OCI-LY3 (cell line): ENCODE measurements at regions not wholly inside any gene's neighbourhood (a gene's known extent, or its start where the extent isn't known, plus 50 kb on each side); places are given as distances from the start of the nearest gene placed in this dataset.

Experiments
- H2AFZ ChIP-seq: fragments of 200-600, 300-600 bp; shearing (Covaris generic); 2 replicates; pipeline ENCODE4 v1.6.0; 2014; ENCODE audit warnings: antibody characterized with exemption, low read depth, low read length
- H3K27ac ChIP-seq: fragments of 200-600, 300-600 bp; sonication (generic); 2 replicates; pipeline ENCODE4 v1.5.1; 2014; ENCODE audit warnings: mild to moderate bottlenecking, low read length, moderate library complexity, mixed read lengths
- H3K27me3 ChIP-seq: fragments of 200-600, 300-600 bp; sonication (generic); 2 replicates; pipeline ENCODE4 v1.6.1; 2014; ENCODE audit warnings: low read depth, low read length, mixed read lengths
- H3K36me3 ChIP-seq: fragments of 200-600, 300-600 bp; sonication (generic); replicated peaks from 2 replicates; pipeline ENCODE3; 2014; ENCODE audit warnings: low read depth, low read length, mixed read lengths
- H3K4me1 ChIP-seq: fragments of 300-600, 200-600 bp; sonication (generic); 2 replicates; pipeline ENCODE4 v1.6.1; 2014; ENCODE audit warnings: low read length, mixed read lengths
- H3K4me2 ChIP-seq: fragments of 200-600, 300-600 bp; sonication (generic); 2 replicates; pipeline ENCODE4 v1.6.1; 2014; ENCODE audit warnings: low read length, mixed read lengths
- H3K4me3 ChIP-seq: fragments of 300-600, 200-600 bp; sonication (generic); 2 replicates; pipeline ENCODE4 v1.5.1; 2014; ENCODE audit warnings: antibody characterized with exemption, mild to moderate bottlenecking, low read length, moderate library complexity
- H3K79me2 ChIP-seq: fragments of 300-600, 200-600 bp; shearing (Covaris generic); 2 replicates; pipeline ENCODE4 v1.6.1; 2014; ENCODE audit warnings: mild to moderate bottlenecking, low read length, mixed read lengths
- H3K9ac ChIP-seq: fragments of 300-600, 200-600 bp; shearing (Covaris generic); 2 replicates; pipeline ENCODE4 v1.6.0; 2014; ENCODE audit warnings: mild to moderate bottlenecking, low read length, moderate library complexity
- H3K9me3 ChIP-seq: fragments of 200-600, 300-600 bp; shearing (Covaris generic); 2 replicates; pipeline ENCODE4 v1.6.1; 2014; ENCODE audit warnings: low read length, mixed read lengths; ENCODE audit not compliant: insufficient read depth
- H4K20me1 ChIP-seq: fragments of 200-600, 300-600 bp; sonication (generic); 2 replicates; pipeline ENCODE4 v1.6.1; 2016; ENCODE audit warnings: low read length, mixed read lengths; ENCODE audit not compliant: insufficient read depth
- EZH2phosphoT487 ChIP-seq: fragments of 200-600 bp; shearing (Covaris generic); IDR thresholded peaks from 2 replicates; pipeline ENCODE4 v1.6.1; 2018; ENCODE audit warnings: antibody characterized with exemption, mixed run types, low read depth
- TF ChIP-seq, protein P1 (sequence below): fragments of 200-600, 300-600 bp; sonication (generic); IDR thresholded peaks from 2 replicates; pipeline ENCODE4 v1.5.1; 2014; ENCODE audit warnings: antibody characterized with exemption, low read length, low read depth

DNA sequence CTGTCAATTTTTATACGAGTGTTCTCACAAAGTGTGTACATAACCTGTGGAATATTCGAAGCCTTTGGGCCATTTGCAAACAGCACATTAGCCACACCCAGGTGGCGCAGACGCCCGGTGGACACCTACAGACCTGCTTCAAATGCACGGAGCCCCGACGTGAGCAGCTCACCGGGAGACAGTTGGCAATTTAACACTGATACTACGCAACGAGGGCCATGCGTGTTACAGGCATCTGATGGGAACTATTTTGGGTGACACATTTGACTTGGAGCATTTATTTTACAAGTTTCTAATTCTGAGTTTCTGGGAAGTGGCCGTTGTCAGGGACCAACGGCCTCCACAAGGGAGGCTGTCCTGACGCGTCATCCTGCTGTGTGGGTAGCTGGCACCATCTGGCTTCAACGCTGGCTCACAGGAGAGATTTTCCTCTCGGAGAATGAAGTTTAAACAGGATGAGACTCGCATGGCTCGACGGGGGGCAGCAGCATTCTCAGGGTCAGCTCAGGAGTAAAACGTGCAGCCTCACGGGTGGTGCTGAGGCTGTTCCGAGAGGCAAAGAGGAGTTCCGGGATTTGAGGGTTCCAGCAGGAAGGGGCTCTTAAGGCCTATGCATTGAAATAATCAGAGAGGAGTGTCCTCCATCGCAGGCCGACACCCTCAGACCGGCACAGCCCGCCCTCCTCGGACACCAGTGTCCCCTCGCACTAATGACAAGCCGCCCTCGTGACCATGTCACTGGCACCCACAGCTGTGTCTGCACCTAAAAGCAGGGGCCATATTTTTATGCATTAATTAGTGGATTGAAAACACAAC lies 207.4 kb downstream of the DLL1 start:
- H2AFZ ChIP-seq = no peak overlapping the region
- H3K4me2 ChIP-seq = no peak overlapping the region
- no peak for TF ChIP-seq EZH2phosphoT487
- TF ChIP-seq, protein P1, sequence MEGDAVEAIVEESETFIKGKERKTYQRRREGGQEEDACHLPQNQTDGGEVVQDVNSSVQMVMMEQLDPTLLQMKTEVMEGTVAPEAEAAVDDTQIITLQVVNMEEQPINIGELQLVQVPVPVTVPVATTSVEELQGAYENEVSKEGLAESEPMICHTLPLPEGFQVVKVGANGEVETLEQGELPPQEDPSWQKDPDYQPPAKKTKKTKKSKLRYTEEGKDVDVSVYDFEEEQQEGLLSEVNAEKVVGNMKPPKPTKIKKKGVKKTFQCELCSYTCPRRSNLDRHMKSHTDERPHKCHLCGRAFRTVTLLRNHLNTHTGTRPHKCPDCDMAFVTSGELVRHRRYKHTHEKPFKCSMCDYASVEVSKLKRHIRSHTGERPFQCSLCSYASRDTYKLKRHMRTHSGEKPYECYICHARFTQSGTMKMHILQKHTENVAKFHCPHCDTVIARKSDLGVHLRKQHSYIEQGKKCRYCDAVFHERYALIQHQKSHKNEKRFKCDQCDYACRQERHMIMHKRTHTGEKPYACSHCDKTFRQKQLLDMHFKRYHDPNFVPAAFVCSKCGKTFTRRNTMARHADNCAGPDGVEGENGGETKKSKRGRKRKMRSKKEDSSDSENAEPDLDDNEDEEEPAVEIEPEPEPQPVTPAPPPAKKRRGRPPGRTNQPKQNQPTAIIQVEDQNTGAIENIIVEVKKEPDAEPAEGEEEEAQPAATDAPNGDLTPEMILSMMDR = no peak

DNA sequence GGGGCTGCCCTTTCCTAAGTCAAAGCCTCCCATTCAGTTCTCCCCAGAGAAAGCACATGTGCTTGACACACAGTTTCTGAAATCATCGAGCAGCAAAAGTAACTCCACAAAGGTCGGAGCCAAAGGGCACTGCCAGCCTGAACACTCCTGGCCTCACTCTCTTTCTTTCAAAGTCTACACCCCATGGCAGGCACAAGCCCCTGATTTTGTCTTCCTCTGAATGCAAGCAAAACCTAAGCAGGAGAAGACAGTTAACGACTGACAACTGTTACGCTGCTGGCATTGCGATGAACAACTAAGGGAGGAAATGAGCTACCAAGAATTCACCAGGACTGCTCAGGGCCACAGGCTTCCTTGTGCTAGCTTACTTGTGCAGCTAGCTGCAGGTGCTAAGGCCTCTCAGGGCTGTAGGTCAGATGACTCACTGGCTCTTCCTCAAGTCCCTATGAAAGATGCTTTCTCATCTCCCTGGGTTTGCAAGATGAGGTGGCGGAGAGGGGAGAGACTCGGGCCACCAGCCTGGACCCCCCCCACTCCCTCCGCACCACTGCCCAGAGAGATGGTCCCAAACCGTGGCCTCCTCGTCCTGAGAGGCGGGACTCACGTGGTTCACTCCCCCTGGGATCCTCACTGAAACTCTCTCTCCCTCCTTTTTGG lies 208.2 kb downstream of the DLL1 start:
- no peaks in the 10 kb centered on the region for H3K4me1 ChIP-seq
- H3K9me3 ChIP-seq = no peaks in the 10 kb centered on the region
- H3K4me2 ChIP-seq = no peak overlapping the region
- no peak overlapping the region for H2AFZ ChIP-seq
- no peaks in the 10 kb centered on the region for H3K27me3 ChIP-seq
- H3K36me3 ChIP-seq = no peaks in the 10 kb centered on the region
- no peaks in the 10 kb centered on the region for H3K79me2 ChIP-seq
- no peak overlapping the region for H3K4me3 ChIP-seq
- H3K27ac ChIP-seq = no peak overlapping the region
- no peaks in the 10 kb centered on the region for H4K20me1 ChIP-seq
- TF ChIP-seq, protein P1 = no peak
- TF ChIP-seq EZH2phosphoT487 = no peak
- H3K9ac ChIP-seq = no peak overlapping the region

More for the DNA sequence above, 207.4 kb downstream of the DLL1 start:
- Histone ChIP-seq H3K9me3 (no peaks in the 10 kb centered on the region), H4K20me1 (no peaks in the 10 kb centered on the region), H3K27ac (no peak overlapping the region), H3K9ac (no peak overlapping the region), H3K79me2 (no peaks in the 10 kb centered on the region), H3K4me1 (no peaks in the 10 kb centered on the region), H3K36me3 (no peaks in the 10 kb centered on the region), H3K27me3 (no peaks in the 10 kb centered on the region), H3K4me3 (no peak overlapping the region)

DNA sequence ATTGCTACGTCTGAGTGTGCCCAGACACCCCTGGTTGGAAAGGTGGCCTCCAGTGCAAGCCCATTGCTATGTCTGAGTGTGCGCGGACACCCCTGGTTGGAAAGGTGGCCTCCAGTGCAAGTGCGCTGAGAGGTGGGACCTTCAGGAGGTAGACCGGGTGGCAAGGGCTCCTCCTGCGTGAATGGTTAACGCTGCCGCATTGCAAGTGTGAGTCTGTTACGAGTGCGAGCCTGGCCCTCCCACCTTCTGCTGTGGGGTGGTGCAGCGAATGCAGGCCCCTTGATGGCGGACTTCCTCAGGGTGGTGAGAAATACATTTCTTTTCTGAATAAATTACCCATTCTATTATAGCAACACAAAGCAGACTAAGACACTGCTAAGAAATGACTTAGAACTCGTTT lies 208.8 kb downstream of the DLL1 start:
- H3K9ac ChIP-seq = no peak overlapping the region
- H3K79me2 ChIP-seq = no peaks in the 10 kb centered on the region
- no peaks in the 10 kb centered on the region for H3K9me3 ChIP-seq
- no peak overlapping the region for H3K4me3 ChIP-seq
- no peak for TF ChIP-seq EZH2phosphoT487
- TF ChIP-seq, protein P1 = no peak
- H3K27me3 ChIP-seq = no peaks in the 10 kb centered on the region
- no peaks in the 10 kb centered on the region for H3K4me1 ChIP-seq
- no peaks in the 10 kb centered on the region for H3K36me3 ChIP-seq
- no peak overlapping the region for H2AFZ ChIP-seq
- H4K20me1 ChIP-seq = no peaks in the 10 kb centered on the region
- H3K4me2 ChIP-seq = no peak overlapping the region
- no peak overlapping the region for H3K27ac ChIP-seq

DNA sequence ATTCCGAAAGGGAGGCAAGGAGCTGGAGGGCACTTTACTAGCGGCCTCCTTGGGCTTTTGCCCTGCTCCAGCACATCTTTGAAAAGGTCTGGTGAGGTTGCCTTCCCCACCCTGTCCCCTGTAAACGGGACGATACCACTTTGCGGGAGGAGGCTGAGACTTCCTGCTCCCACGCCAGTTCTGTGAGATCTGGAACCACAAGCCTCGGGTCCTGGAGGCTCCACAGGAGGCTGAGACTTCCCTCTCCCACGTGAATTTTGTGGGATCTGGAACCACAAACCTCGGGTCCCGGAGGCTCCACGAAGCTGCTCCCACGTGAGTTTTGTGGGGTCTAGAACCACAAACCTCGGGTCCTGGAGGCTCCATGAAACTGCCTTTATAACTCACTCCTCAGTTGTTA lies 209.3 kb downstream of the DLL1 start:
- Histone ChIP-seq H3K4me1 (no peaks in the 10 kb centered on the region), H3K36me3 (no peaks in the 10 kb centered on the region), H3K79me2 (no peaks in the 10 kb centered on the region), H3K27me3 (no peaks in the 10 kb centered on the region), H3K9me3 (no peaks in the 10 kb centered on the region), H3K4me3 (no peak overlapping the region), H3K9ac (no peak overlapping the region), H3K27ac (no peak overlapping the region), H2AFZ (no peak overlapping the region), H3K4me2 (no peak overlapping the region), H4K20me1 (no peaks in the 10 kb centered on the region)
- TF ChIP-seq, protein P1 = no peak
- TF ChIP-seq EZH2phosphoT487 = no peak
